Neural crest cell (in vitro differentiated cells): ENCODE measurements at regions not wholly inside any gene's neighbourhood (a gene's known extent, or its start where the extent isn't known, plus 50 kb on each side); places are given as distances from the start of the nearest gene placed in this dataset.
"Not testable (repeated sequence)": the region's sequence is repeated elsewhere in the genome, so short reads cannot be mapped to it uniquely, and the experiment has no call there.

ENCODE experiments used
- DNase-seq: peaks from one replicate; pipeline ENCODE4 v3.0.0; 2021; ENCODE audit warnings: low read depth, mixed read lengths, low spot score
- H3K27ac Mint-ChIP-seq: one replicate; pipeline ENCODE4 v1.8.0; 2021; ENCODE audit warnings: mild to moderate bottlenecking, mixed read lengths; ENCODE audit not compliant: unreplicated experiment
- H3K27me3 Mint-ChIP-seq: 2 replicates; pipeline ENCODE4 v1.8.0; 2021; ENCODE audit warnings: low read depth, mild to moderate bottlenecking, mixed read lengths
- H3K36me3 Mint-ChIP-seq: 2 replicates; pipeline ENCODE4 v1.8.0; 2021; ENCODE audit warnings: low read depth, mild to moderate bottlenecking, mixed read lengths
- H3K4me1 Mint-ChIP-seq: 2 replicates; pipeline ENCODE4 v1.8.0; 2021; ENCODE audit warnings: mixed read lengths
- H3K4me3 Mint-ChIP-seq: one replicate; pipeline ENCODE4 v1.8.0; 2021; ENCODE audit warnings: mild to moderate bottlenecking, mixed read lengths
- H3K9me3 Mint-ChIP-seq: 2 replicates; pipeline ENCODE4 v1.8.0; 2021; ENCODE audit warnings: mixed read lengths
- CTCF ChIP-seq: fragments of 200-600 bp; sonication (generic); conservative IDR thresholded peaks from 2 replicates; pipeline ENCODE4 v1.5.0; 2021; ENCODE audit warnings: antibody characterized with exemption, mild to moderate bottlenecking

- Mint-ChIP-seq H3K27ac (peak overlapping the region; percentile 52), H3K9me3 (no peaks in the 10 kb centered on the region), H3K36me3 (no peaks in the 10 kb centered on the region), H3K27me3 (no peaks in the 10 kb centered on the region), H3K4me3 (no peak overlapping the region), H3K4me1 (peaks cover 55% of the 10 kb centered on the region)
- TF ChIP-seq CTCF: no peak
- no peak for DNase-seq
Observed at GRCh38 chr10:21284301-21284700, 241.2 kb downstream of the SKIDA1 start.

- not testable (repeated sequence) for H3K4me3 Mint-ChIP-seq, H3K9me3 Mint-ChIP-seq, H3K27me3 Mint-ChIP-seq, H3K27ac Mint-ChIP-seq, H3K36me3 Mint-ChIP-seq, DNase-seq
- peaks cover 64% of the 10 kb centered on the region for H3K4me1 Mint-ChIP-seq
Observed at GRCh38 chr10:21283053-21283452, 242.4 kb downstream of the SKIDA1 start.

GRCh38 chr10:21281765-21282484, 243.6 kb downstream of the SKIDA1 start:
- H3K27me3 Mint-ChIP-seq: no peaks in the 10 kb centered on the region
- no peaks in the 10 kb centered on the region for H3K9me3 Mint-ChIP-seq
- peaks cover 62% of the 10 kb centered on the region for H3K4me1 Mint-ChIP-seq
- H3K36me3 Mint-ChIP-seq: no peaks in the 10 kb centered on the region
- H3K27ac Mint-ChIP-seq: peak overlapping the region; percentile 64
- peak overlapping the region; percentile 3 for H3K4me3 Mint-ChIP-seq
- no peak for TF ChIP-seq CTCF
- no peak for DNase-seq

GRCh38 chr10:21280971-21281572, 244.4 kb downstream of the SKIDA1 start:
- H3K4me3 Mint-ChIP-seq: no peak overlapping the region

GRCh38 chr10:21280037-21280436, 245.4 kb downstream of the SKIDA1 start:
- Mint-ChIP-seq H3K4me1 (peaks cover 49% of the 10 kb centered on the region), H3K36me3 (no peaks in the 10 kb centered on the region), H3K4me3 (no peak overlapping the region), H3K9me3 (peaks cover 3% of the 10 kb centered on the region), H3K27ac (no peak overlapping the region), H3K27me3 (no peaks in the 10 kb centered on the region)
- no peak for TF ChIP-seq CTCF
- no peak for DNase-seq

More at GRCh38 chr10:21280971-21281572, 244.4 kb downstream of the SKIDA1 start:
- DNase-seq: no peak
- Mint-ChIP-seq H3K4me1 (peaks cover 59% of the 10 kb centered on the region), H3K9me3 (no peaks in the 10 kb centered on the region), H3K27me3 (no peaks in the 10 kb centered on the region), H3K36me3 (no peaks in the 10 kb centered on the region), H3K27ac (no peak overlapping the region)
- TF ChIP-seq CTCF: no peak

- Mint-ChIP-seq H3K9me3 (peaks cover 3% of the 10 kb centered on the region), H3K4me3 (no peak overlapping the region), H3K4me1 (peaks cover 41% of the 10 kb centered on the region), H3K27me3 (no peaks in the 10 kb centered on the region), H3K27ac (no peak overlapping the region), H3K36me3 (no peaks in the 10 kb centered on the region)
- no peak for DNase-seq
- TF ChIP-seq CTCF: no peak
Observed at GRCh38 chr10:21279217-21279575, 246.3 kb downstream of the SKIDA1 start.
